Keratinocyte (primary cell): ENCODE measurements at regions not wholly inside any gene's neighbourhood (a gene's known extent, or its start where the extent isn't known, plus 50 kb on each side); places are given as distances from the start of the nearest gene placed in this dataset.

ENCODE experiments used
- EZH2 ChIP-seq: IDR thresholded peaks from one replicate; pipeline ENCODE4 v1.6.1; 2012; ENCODE audit warnings: inconsistent platforms, mild to moderate bottlenecking, low read length, moderate library complexity
- TF ChIP-seq, protein P1 (sequence below), 3 experiments: IDR thresholded peaks in 1 of 3; conservative IDR thresholded peaks in 1 of 3; optimal IDR thresholded peaks in 1 of 3; 2 replicates in 2 of 3; 3 replicates in 1 of 3; pipeline versions ENCODE3 to v1.5.1; 2011; ENCODE audit warnings: low read length in 3 of 3, mild to moderate bottlenecking in 3 of 3, moderate library complexity in 2 of 3, control low read depth in 1 of 3, inconsistent platforms in 1 of 3; ENCODE audit not compliant: insufficient read depth in 2 of 3; ENCODE audit errors: extremely low read depth in 1 of 3

DNA sequence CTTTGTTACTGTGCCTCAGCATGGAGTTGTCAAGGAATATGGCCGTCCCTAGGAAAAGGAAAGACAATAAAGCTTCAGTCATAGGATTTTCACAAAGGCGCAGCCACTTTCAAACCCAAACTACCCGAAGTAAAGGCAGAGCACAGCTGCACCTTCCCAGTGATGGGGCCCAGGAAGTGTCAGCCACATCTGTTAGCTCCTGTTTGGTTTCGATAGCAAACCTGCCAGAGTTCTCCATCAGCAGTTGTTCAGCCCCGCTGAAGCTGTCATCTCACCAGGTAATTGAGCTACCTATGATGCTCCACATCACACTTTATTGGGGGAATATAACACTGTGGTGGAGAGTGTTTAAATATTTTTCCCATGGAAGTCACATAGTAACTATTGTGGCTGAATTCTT, 80.7 kb downstream of the LRATD1 start:
- TF ChIP-seq, protein P1, sequence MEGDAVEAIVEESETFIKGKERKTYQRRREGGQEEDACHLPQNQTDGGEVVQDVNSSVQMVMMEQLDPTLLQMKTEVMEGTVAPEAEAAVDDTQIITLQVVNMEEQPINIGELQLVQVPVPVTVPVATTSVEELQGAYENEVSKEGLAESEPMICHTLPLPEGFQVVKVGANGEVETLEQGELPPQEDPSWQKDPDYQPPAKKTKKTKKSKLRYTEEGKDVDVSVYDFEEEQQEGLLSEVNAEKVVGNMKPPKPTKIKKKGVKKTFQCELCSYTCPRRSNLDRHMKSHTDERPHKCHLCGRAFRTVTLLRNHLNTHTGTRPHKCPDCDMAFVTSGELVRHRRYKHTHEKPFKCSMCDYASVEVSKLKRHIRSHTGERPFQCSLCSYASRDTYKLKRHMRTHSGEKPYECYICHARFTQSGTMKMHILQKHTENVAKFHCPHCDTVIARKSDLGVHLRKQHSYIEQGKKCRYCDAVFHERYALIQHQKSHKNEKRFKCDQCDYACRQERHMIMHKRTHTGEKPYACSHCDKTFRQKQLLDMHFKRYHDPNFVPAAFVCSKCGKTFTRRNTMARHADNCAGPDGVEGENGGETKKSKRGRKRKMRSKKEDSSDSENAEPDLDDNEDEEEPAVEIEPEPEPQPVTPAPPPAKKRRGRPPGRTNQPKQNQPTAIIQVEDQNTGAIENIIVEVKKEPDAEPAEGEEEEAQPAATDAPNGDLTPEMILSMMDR (optimal IDR thresholded peaks at IDR 0.05 in 1 of 3, IDR thresholded peaks at IDR 0.05 in 1 of 3, conservative IDR thresholded peaks at IDR 0.05 in 1 of 3; ENCODE audit: extremely low read depth in 1 of 3, insufficient read depth in 2 of 3, low read length in 3 of 3): no peak
- TF ChIP-seq EZH2: no peak
